ENCODE measurements at regions not wholly inside any gene's neighbourhood (a gene's known extent, or its start where the extent isn't known, plus 50 kb on each side); places are given as distances from the start of the nearest gene placed in this dataset.

GRCh38 chrX:36640232-36640631 is 367.9 kb upstream of the FAM47C start:
- no peak for TF ChIP-seq POLR2A (IDR thresholded peaks at IDR 0.05)
- TF ChIP-seq CTCF (IDR thresholded peaks at IDR 0.05): no peak

Data from lower leg skin (tissue), 3 donors.